Ishikawa (cell line): ENCODE measurements at regions not wholly inside any gene's neighbourhood (a gene's known extent, or its start where the extent isn't known, plus 50 kb on each side); places are given as distances from the start of the nearest gene placed in this dataset.

ENCODE experiments used
- CEBPB ChIP-seq: IDR thresholded peaks from 2 replicates; pipeline ENCODE4 v1.6.1; 2012
- CREB1 ChIP-seq: IDR thresholded peaks from 2 replicates; pipeline ENCODE4 v1.6.1; 2012; ENCODE audit warnings: low read depth
- EP300 ChIP-seq: IDR thresholded peaks from 2 replicates; pipeline ENCODE4 v1.6.1; 2012; ENCODE audit warnings: borderline replicate concordance
- FOXM1 ChIP-seq: IDR thresholded peaks from 2 replicates; pipeline ENCODE4 v1.6.1; 2012; ENCODE audit warnings: low read depth, borderline replicate concordance
- MAX ChIP-seq: IDR thresholded peaks from 2 replicates; pipeline ENCODE4 v1.6.1; 2012
- NFIC ChIP-seq: IDR thresholded peaks from 2 replicates; pipeline ENCODE4 v1.6.1; 2012
- RAD21 ChIP-seq: IDR thresholded peaks from 2 replicates; pipeline ENCODE4 v1.6.1; 2012; ENCODE audit warnings: low read depth
- REST ChIP-seq: IDR thresholded peaks from 2 replicates; pipeline ENCODE4 v1.6.1; 2012; ENCODE audit warnings: low read depth, mild to moderate bottlenecking
- TAF1 ChIP-seq: IDR thresholded peaks from 2 replicates; pipeline ENCODE4 v1.6.1; 2012; ENCODE audit warnings: low read depth, mild to moderate bottlenecking
- YY1 ChIP-seq: IDR thresholded peaks from 2 replicates; pipeline ENCODE4 v1.6.1; 2012; ENCODE audit warnings: low read depth

GRCh38 chr7:131753620-131754222 lies 197.3 kb upstream of the PODXL start:
- no peak for TF ChIP-seq CREB1
- TF ChIP-seq REST, result no peak
- TF ChIP-seq YY1, result no peak
- TF ChIP-seq MAX, result no peak
- TF ChIP-seq NFIC, result no peak
- no peak for TF ChIP-seq TAF1
- TF ChIP-seq FOXM1, result no peak
- no peak for TF ChIP-seq RAD21
- no peak for TF ChIP-seq EP300
- no peak for TF ChIP-seq CEBPB
